ENCODE measurements at regions not wholly inside any gene's neighbourhood (a gene's known extent, or its start where the extent isn't known, plus 50 kb on each side); places are given as distances from the start of the nearest gene placed in this dataset.
A peak's percentile ranks its signal among the peaks of the same experiment; 100 is the strongest.

GRCh38 chr10:123608047-123608446 lies 58.1 kb upstream of the GPR26 start:
- CTCF ChIA-PET, result no interaction called here
- no peak for TF ChIP-seq FOXK2 (IDR thresholded peaks at IDR 0.05)
- TF ChIP-seq FOXM1 (IDR thresholded peaks at IDR 0.05; ENCODE audit: borderline replicate concordance), result no peak
- TF ChIP-seq NFRKB (IDR thresholded peaks at IDR 0.05), result no peak
- no peak for TF ChIP-seq FOXA1 (IDR thresholded peaks at IDR 0.05)
- TF ChIP-seq ZNF384 (IDR thresholded peaks at IDR 0.05), result no peak
- TF ChIP-seq ELF4 (IDR thresholded peaks at IDR 0.05), result no peak
- DNase-seq (ENCODE audit: extremely low spot score), result no peak
- POLR2A ChIA-PET, result no interaction called here

- TF ChIP-seq TARDBP (IDR thresholded peaks at IDR 0.05) (no peak), FOXA1 (IDR thresholded peaks at IDR 0.05) (no peak), PKNOX1 (IDR thresholded peaks at IDR 0.05) (no peak), ARNT (IDR thresholded peaks at IDR 0.05) (no peak), CTBP1 (IDR thresholded peaks at IDR 0.05; ENCODE audit: borderline replicate concordance) (no peak), HDGF (IDR thresholded peaks at IDR 0.05; ENCODE audit: borderline replicate concordance) (no peak)
- no peak for DNase-seq (ENCODE audit: extremely low spot score)
- ChIA-PET POLR2A (no interaction called here), CTCF (no interaction called here)
Measured at GRCh38 chr10:123611243-123611642, 54.9 kb upstream of the GPR26 start.

GRCh38 chr10:123611876-123612275 lies 54.3 kb upstream of the GPR26 start:
- TF ChIP-seq HDGF (IDR thresholded peaks at IDR 0.05; ENCODE audit: borderline replicate concordance) (no peak), PKNOX1 (IDR thresholded peaks at IDR 0.05) (no peak), LEF1 (IDR thresholded peaks at IDR 0.05; ENCODE audit: borderline replicate concordance) (no peak), ELF4 (IDR thresholded peaks at IDR 0.05) (no peak), BHLHE40 (IDR thresholded peaks at IDR 0.05; ENCODE audit: borderline replicate concordance) (no peak)
- DNase-seq (ENCODE audit: extremely low spot score), result no peak
- ChIA-PET POLR2A (no interaction called here), CTCF (no interaction called here)

- TF ChIP-seq NFRKB (IDR thresholded peaks at IDR 0.05), result no peak
- no peak for TF ChIP-seq SUZ12 (IDR thresholded peaks at IDR 0.05)
- no peak for TF ChIP-seq FOXA1 (IDR thresholded peaks at IDR 0.05)
- no peak for TF ChIP-seq TARDBP (IDR thresholded peaks at IDR 0.05)
- TF ChIP-seq ELF4 (IDR thresholded peaks at IDR 0.05), result no peak
- TF ChIP-seq BHLHE40 (IDR thresholded peaks at IDR 0.05; ENCODE audit: borderline replicate concordance), result no peak
- no peak for TF ChIP-seq HDGF (IDR thresholded peaks at IDR 0.05; ENCODE audit: borderline replicate concordance)
- TF ChIP-seq L3MBTL2 (conservative IDR thresholded peaks at IDR 0.05), result no peak
- no peak for TF ChIP-seq PKNOX1 (IDR thresholded peaks at IDR 0.05)
- TF ChIP-seq LEF1 (IDR thresholded peaks at IDR 0.05; ENCODE audit: borderline replicate concordance), result no peak
- no peak for TF ChIP-seq FOXM1 (IDR thresholded peaks at IDR 0.05; ENCODE audit: borderline replicate concordance)
- CTCF ChIA-PET, result no interaction called here
- no peak for DNase-seq (ENCODE audit: extremely low spot score)
Measured at GRCh38 chr10:123613346-123613850, 52.8 kb upstream of the GPR26 start.

GRCh38 chr10:123614888-123615287 lies 51.3 kb upstream of the GPR26 start:
- peak; percentile 75 for DNase-seq (ENCODE audit: extremely low spot score)
- CTCF ChIA-PET, result no interaction called here
- TF ChIP-seq LEF1 (IDR thresholded peaks at IDR 0.05; ENCODE audit: borderline replicate concordance) (no peak), FOXK2 (IDR thresholded peaks at IDR 0.05) (no peak)
- POLR2A ChIA-PET, result no interaction called here

More at GRCh38 chr10:123613346-123613850, 52.8 kb upstream of the GPR26 start:
- POLR2A ChIA-PET, result no interaction called here

Measured in HEK293T (cell line).